NT2/D1 (cell line): ENCODE measurements at regions not wholly inside any gene's neighbourhood (a gene's known extent, or its start where the extent isn't known, plus 50 kb on each side); places are given as distances from the start of the nearest gene placed in this dataset.

ENCODE experiments used
- SUZ12 ChIP-seq: IDR thresholded peaks from 2 replicates; pipeline ENCODE4 v1.6.1; 2011; ENCODE audit not compliant: insufficient read length, insufficient read depth; ENCODE audit errors: extremely low read depth
- YY1 ChIP-seq: IDR thresholded peaks from 2 replicates; pipeline ENCODE4 v1.6.1; 2011; ENCODE audit not compliant: insufficient read length, insufficient read depth
- ZNF274 ChIP-seq: IDR thresholded peaks from 2 replicates; pipeline ENCODE4 v1.6.1; 2011; ENCODE audit warnings: mild to moderate bottlenecking, low read depth, low read length

DNA sequence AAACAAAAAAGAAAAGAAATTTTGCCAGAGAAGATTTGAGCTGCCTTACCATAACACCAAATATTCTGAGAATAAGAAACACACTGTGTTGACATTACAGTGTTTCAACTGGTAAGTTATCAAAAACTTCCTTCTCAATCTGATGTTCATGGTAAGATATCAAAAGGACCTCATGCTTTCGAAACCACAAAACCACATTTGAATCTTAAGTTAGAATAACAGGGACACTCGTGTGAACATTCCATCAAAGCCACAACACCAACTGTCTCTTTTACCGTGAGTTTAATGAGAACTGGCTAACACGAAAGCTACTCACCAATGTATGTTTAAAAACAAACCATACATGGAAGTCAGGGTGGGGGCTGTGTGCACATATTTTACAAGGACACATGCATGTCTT, 73.0 kb upstream of the OPRM1 start:
- no peak for TF ChIP-seq YY1
- no peak for TF ChIP-seq ZNF274
- no peak for TF ChIP-seq SUZ12
